IMR-90 (cell line): ENCODE measurements at regions not wholly inside any gene's neighbourhood (a gene's known extent, or its start where the extent isn't known, plus 50 kb on each side); places are given as distances from the start of the nearest gene placed in this dataset.

ENCODE experiments used
- ATAC-seq: fragments of 200-7000 bp; cut with Tn5 transposase; 2 replicates; pipeline ENCODE4 v1.9.1; 2020; ENCODE audit warnings: low read depth, mild to moderate bottlenecking, moderate library complexity
- BruUV-seq: library from RNA; stranded (reverse); fragments of 400-500 nt; replicated peaks from 2 replicates; lab custom pipeline; 2021; lab: Mats Ljungman, UMichigan
- CTCF ChIA-PET: fragments of 300-600 bp; formaldehyde crosslinking; extraction: SDS; loops from one replicate; lab custom pipeline; 2021; ENCODE audit warnings: antibody characterized with exemption; lab: Yijun Ruan, JAX
- POLR2A ChIA-PET: fragments of 300-600 bp; sonication (Branson Sonifier 250); formaldehyde crosslinking; loops from one replicate; lab custom pipeline; 2022; ENCODE audit warnings: antibody characterized with exemption; ENCODE audit not compliant: unreplicated experiment; lab: Charles Lee
- DNase-seq: peaks from one replicate; pipeline ENCODE4 v3.0.0; 2013
- H2AFZ ChIP-seq: replicated peaks from 2 replicates; pipeline ENCODE3; 2013; ENCODE audit warnings: low read length, mild to moderate bottlenecking; ENCODE audit not compliant: poor library complexity
- H2AK5ac ChIP-seq: 2 replicates; pipeline ENCODE4 v1.6.1; 2013; ENCODE audit warnings: low read depth, low read length, inconsistent platforms
- H2AK9ac ChIP-seq: replicated peaks from 2 replicates; pipeline ENCODE3; 2013; ENCODE audit warnings: mild to moderate bottlenecking, low read depth, low read length, moderate library complexity; ENCODE audit not compliant: poor library complexity
- H2BK120ac ChIP-seq: 2 replicates; pipeline ENCODE4 v1.6.1; 2013; ENCODE audit warnings: low read depth, low read length, inconsistent platforms
- H2BK15ac ChIP-seq: 3 replicates; pipeline ENCODE4 v1.6.1; 2013; ENCODE audit warnings: low read depth, low read length, inconsistent platforms
- H2BK20ac ChIP-seq: 2 replicates; pipeline ENCODE4 v1.6.1; 2013; ENCODE audit warnings: low read depth, mild to moderate bottlenecking, inconsistent platforms, low read length, moderate library complexity
- H2BK5ac ChIP-seq: 2 replicates; pipeline ENCODE4 v1.6.1; 2013; ENCODE audit warnings: mild to moderate bottlenecking, low read depth, low read length, inconsistent platforms; ENCODE audit not compliant: poor library complexity, severe bottlenecking
- H3K14ac ChIP-seq: replicated peaks from 2 replicates; pipeline ENCODE4 v1.6.1; 2013; ENCODE audit warnings: low read depth, low read length, inconsistent platforms
- H3K18ac ChIP-seq: 2 replicates; pipeline ENCODE4 v1.6.1; 2013; ENCODE audit warnings: low read depth, low read length, control low read depth
- H3K23ac ChIP-seq: 2 replicates; pipeline ENCODE4 v1.6.1; 2013; ENCODE audit warnings: low read depth, low read length, inconsistent platforms
- H3K27ac ChIP-seq: 2 replicates; pipeline ENCODE4 v1.5.1; 2013; ENCODE audit warnings: mild to moderate bottlenecking, control low read depth, low read length; ENCODE audit not compliant: insufficient read depth
- H3K27me3 ChIP-seq: 2 replicates; pipeline ENCODE4 v1.6.1; 2013; ENCODE audit warnings: low read length; ENCODE audit not compliant: control insufficient read depth, insufficient read depth
- H3K36me3 ChIP-seq: 2 replicates; pipeline ENCODE4 v1.6.1; 2013; ENCODE audit warnings: low read length, mixed read lengths; ENCODE audit not compliant: control insufficient read depth, insufficient read depth
- H3K4ac ChIP-seq: 2 replicates; pipeline ENCODE4 v1.6.1; 2013; ENCODE audit warnings: low read depth, low read length, inconsistent platforms
- H3K4me1 ChIP-seq: 2 replicates; pipeline ENCODE4 v1.6.1; 2013; ENCODE audit warnings: low read length, mixed read lengths; ENCODE audit not compliant: control insufficient read depth, insufficient read depth
- H3K4me2 ChIP-seq: 2 replicates; pipeline ENCODE4 v1.6.1; 2013; ENCODE audit warnings: low read depth, mild to moderate bottlenecking, control low read depth, low read length, moderate library complexity
- H3K4me3 ChIP-seq: 2 replicates; pipeline ENCODE4 v1.5.1; 2013; ENCODE audit warnings: low read depth, mild to moderate bottlenecking, control low read depth, low read length, moderate library complexity; ENCODE audit not compliant: insufficient read depth
- H3K56ac ChIP-seq: 2 replicates; pipeline ENCODE4 v1.6.1; 2013; ENCODE audit warnings: low read length, inconsistent platforms; ENCODE audit not compliant: insufficient read depth; ENCODE audit errors: extremely low read depth
- H3K79me1 ChIP-seq, 2 experiments: 2 replicates each; pipeline ENCODE4 v1.6.1; 2013; ENCODE audit warnings: low read length in 2 of 2, inconsistent platforms in 1 of 2, low read depth in 1 of 2
- H3K9ac ChIP-seq: 2 replicates; pipeline ENCODE4 v1.6.1; 2013; ENCODE audit warnings: low read depth, low read length, control low read depth
- H3K9me1 ChIP-seq: 2 replicates; pipeline ENCODE4 v1.6.1; 2013; ENCODE audit warnings: low read length, inconsistent platforms; ENCODE audit not compliant: insufficient read depth
- H3K9me3 ChIP-seq: 2 replicates; pipeline ENCODE4 v1.6.1; 2013; ENCODE audit warnings: low read length; ENCODE audit not compliant: control insufficient read depth, insufficient read depth
- H4K20me1 ChIP-seq: 2 replicates; pipeline ENCODE4 v1.6.1; 2013; ENCODE audit warnings: low read length, inconsistent platforms; ENCODE audit not compliant: insufficient read depth
- H4K5ac ChIP-seq: 2 replicates; pipeline ENCODE4 v1.6.1; 2013; ENCODE audit warnings: mild to moderate bottlenecking, low read depth, low read length, control low read depth
- H4K8ac ChIP-seq, 2 experiments: 2 replicates each; pipeline ENCODE4 v1.6.1; 2013; ENCODE audit warnings: low read depth in 2 of 2, low read length in 2 of 2, control low read depth in 1 of 2, inconsistent platforms in 1 of 2
- H4K91ac ChIP-seq: 2 replicates; pipeline ENCODE4 v1.6.1; 2013; ENCODE audit warnings: low read depth, low read length, inconsistent platforms; ENCODE audit not compliant: insufficient read depth
- CEBPB ChIP-seq: IDR thresholded peaks from 2 replicates; pipeline ENCODE4 v1.6.1; 2012; ENCODE audit warnings: low read depth, low read length, improper control_type of control experiment
- MAFK ChIP-seq: IDR thresholded peaks from 2 replicates; pipeline ENCODE4 v1.6.1; 2012; ENCODE audit warnings: low read depth, low read length, improper control_type of control experiment
- WGBS, 2 experiments: methylation state at CpG; one replicate each; pipeline versions ENCODE4 v1.1.5 to v1.1.7; 2013; ENCODE audit warnings: missing lambda C conversion rate in 2 of 2; ENCODE audit not compliant: insufficient read length in 1 of 2; ENCODE audit errors: extremely low coverage in 2 of 2; 5-methylcytosine and 5-hydroxymethylcytosine counted together
- dilution Hi-C: fragments of 300-500 bp; cut with HindIII; formaldehyde crosslinking; loops from one replicate; pipeline ENCODE4 v1.14.3; 2018; ENCODE audit warnings: low sequenced_read_pairs; ENCODE audit not compliant: unreplicated experiment
- in situ Hi-C: fragments of 300-500 bp; cut with MboI; formaldehyde crosslinking; loops from 3 replicates; pipeline ENCODE4 v1.14.3; 2019; ENCODE audit warnings: low sequenced_read_pairs, inconsistent platforms, mixed read lengths
- intact Hi-C: fragments of 100-400 bp; cut with micrococcal nuclease; formaldehyde crosslinking; loops from 2 replicates; pipeline ENCODE4 v1.10.0; 2022

DNA sequence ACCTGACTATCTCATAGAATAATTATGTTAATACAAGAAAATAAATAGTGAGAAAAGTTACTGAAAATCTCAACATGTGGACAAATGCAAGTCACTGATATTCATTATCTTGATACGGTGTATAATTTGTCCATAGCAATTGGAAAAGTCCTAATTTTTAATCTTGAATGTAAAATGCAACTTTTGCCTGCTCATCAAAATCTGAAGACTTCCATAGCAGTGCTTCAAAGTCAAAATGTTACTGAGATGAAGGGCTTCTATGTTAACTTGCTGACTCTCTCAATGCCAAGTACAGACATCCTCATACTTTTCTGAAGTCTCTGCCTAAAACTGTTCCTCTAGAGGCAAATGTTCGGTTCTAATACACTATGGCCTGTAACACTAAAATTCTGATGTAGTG lies 1300.1 kb upstream of the EPHA6 start:
- Histone ChIP-seq H3K23ac (no peak overlapping the region), H3K36me3 (no peaks in the 10 kb centered on the region), H3K18ac (no peak overlapping the region), H2BK20ac (no peak overlapping the region), H2BK5ac (no peak overlapping the region), H3K9ac (no peak overlapping the region), H2BK120ac (no peak overlapping the region), H3K27ac (no peak overlapping the region), H3K9me1 (no peaks in the 10 kb centered on the region), H4K5ac (no peak overlapping the region), H3K4me2 (no peak overlapping the region), H3K79me1 (no peaks in the 10 kb centered on the region), H3K14ac (no peak overlapping the region), H3K9me3 (peaks cover 5% of the 10 kb centered on the region; the same call in 1 of the 2 replicates), H4K8ac (no peak overlapping the region), H2AFZ (no peak overlapping the region), H3K4me3 (no peak overlapping the region), H3K56ac (no peak overlapping the region), H4K20me1 (no peaks in the 10 kb centered on the region), H2AK5ac (no peak overlapping the region), H3K27me3 (no peaks in the 10 kb centered on the region), H3K4me1 (no peaks in the 10 kb centered on the region), H4K91ac (no peak overlapping the region), H3K4ac (no peak overlapping the region), H2AK9ac (no peak overlapping the region), H2BK15ac (no peak overlapping the region)
- intact Hi-C loops: no loop called here
- dilution Hi-C loops: no loop called here
- TF ChIP-seq MAFK: peak; percentile 35; the same call in 1 of the 2 replicates
- TF ChIP-seq CEBPB: no peak
- DNase-seq: no peak
- ChIA-PET CTCF (no interaction called here), POLR2A (no interaction called here)
- no TSS peak for BruUV-seq
- in situ Hi-C loops: no loop called here
- WGBS, 2 experiments: no CpG with 5 or more reads among the region's 2 CpGs
- ATAC-seq: no peak
